ENCODE measurements at regions not wholly inside any gene's neighbourhood (a gene's known extent, or its start where the extent isn't known, plus 50 kb on each side); places are given as distances from the start of the nearest gene placed in this dataset.

- TF ChIP-seq ZBTB44 (tag by site-specific recombination; IDR thresholded peaks at IDR 0.05), result no peak
- TF ChIP-seq ZNF132 (tag by site-specific recombination; IDR thresholded peaks at IDR 0.05; ENCODE audit: borderline replicate concordance), result no peak
- TF ChIP-seq ZNF580 (tag by site-specific recombination; IDR thresholded peaks at IDR 0.05), result no peak
- no peak for TF ChIP-seq ZNF473 (tag by site-specific recombination; IDR thresholded peaks at IDR 0.05)
- TF ChIP-seq PBX3 (CRISPR knock-in tag; IDR thresholded peaks at IDR 0.05), result no peak
- TF ChIP-seq ZNF37A (tag by site-specific recombination; IDR thresholded peaks at IDR 0.05), result no peak
These were observed 180.0 kb upstream of the RGMB start (continued) for GRCh38 chr5:98593418-98593817.

GRCh38 chr5:98594098-98594497 is 179.4 kb upstream of the RGMB start:
- no peaks in the 10 kb centered on the region for H3K9me3 ChIP-seq (ENCODE audit: control insufficient read depth, insufficient read depth, low read depth, low read length)
- H3K36me3 ChIP-seq (ENCODE audit: control insufficient read depth in 2 of 2, insufficient read depth in 1 of 2, low read length in 2 of 2), result no peaks in the 10 kb centered on the region
- H3K4me1 ChIP-seq (ENCODE audit: control insufficient read depth, insufficient read depth, low read length), result no peaks in the 10 kb centered on the region
- POLR2A ChIA-PET, result no interaction called here
- H3K4me3 ChIP-seq (ENCODE audit: low read depth, low read length), result no peak overlapping the region
- CTCF ChIA-PET, result no interaction called here
- H3K27ac ChIP-seq (ENCODE audit: extremely low read depth, low read depth, low read length), result no peak overlapping the region
- TF ChIP-seq GFI1B (tag by site-specific recombination; IDR thresholded peaks at IDR 0.05) (no peak), KLF17 (tag by site-specific recombination; IDR thresholded peaks at IDR 0.05) (no peak), ZIC2 (tag by site-specific recombination; IDR thresholded peaks at IDR 0.05) (no peak), KLF1 (tag by site-specific recombination; IDR thresholded peaks at IDR 0.05) (no peak), ZNF777 (tag by site-specific recombination; IDR thresholded peaks at IDR 0.05; ENCODE audit: borderline replicate concordance) (no peak), ZNF791 (tag by site-specific recombination; IDR thresholded peaks at IDR 0.05) (no peak)

- Histone ChIP-seq H3K9me3 (ENCODE audit: control insufficient read depth, insufficient read depth, low read depth, low read length) (no peaks in the 10 kb centered on the region), H3K27ac (ENCODE audit: extremely low read depth, low read depth, low read length) (no peak overlapping the region), H3K4me3 (ENCODE audit: low read depth, low read length) (no peak overlapping the region), H3K36me3 (ENCODE audit: control insufficient read depth in 2 of 2, insufficient read depth in 1 of 2, low read length in 2 of 2) (no peaks in the 10 kb centered on the region), H3K4me1 (ENCODE audit: control insufficient read depth, insufficient read depth, low read length) (no peaks in the 10 kb centered on the region)
- CTCF ChIA-PET, result no interaction called here
- POLR2A ChIA-PET, result no interaction called here
- TF ChIP-seq ZNF221 (tag by site-specific recombination; IDR thresholded peaks at IDR 0.05; ENCODE audit: borderline replicate concordance), result no peak
- no peak for TF ChIP-seq ZNF169 (tag by site-specific recombination; IDR thresholded peaks at IDR 0.05)
- TF ChIP-seq ZNF549 (tag by site-specific recombination; IDR thresholded peaks at IDR 0.05), result no peak
- no peak for TF ChIP-seq ZNF488 (tag by site-specific recombination; IDR thresholded peaks at IDR 0.05)
- TF ChIP-seq ZNF140 (tag by site-specific recombination; IDR thresholded peaks at IDR 0.05), result no peak
- TF ChIP-seq ZIC2 (tag by site-specific recombination; IDR thresholded peaks at IDR 0.05), result no peak
- TF ChIP-seq ZNF843 (tag by site-specific recombination; IDR thresholded peaks at IDR 0.05), result no peak
- TF ChIP-seq ZNF830 (tag by site-specific recombination; IDR thresholded peaks at IDR 0.05; ENCODE audit: low read depth), result no peak
- TF ChIP-seq HOXC10 (CRISPR knock-in tag; IDR thresholded peaks at IDR 0.05), result no peak
- TF ChIP-seq ZNF112 (tag by site-specific recombination; IDR thresholded peaks at IDR 0.05), result no peak
- no peak for TF ChIP-seq ZNF707 (tag by site-specific recombination; IDR thresholded peaks at IDR 0.05)
- no peak for TF ChIP-seq ZNF530 (tag by site-specific recombination; IDR thresholded peaks at IDR 0.05; ENCODE audit: low read depth)
- TF ChIP-seq ZBTB11 (tag by site-specific recombination; conservative IDR thresholded peaks at IDR 0.05; ENCODE audit: low read depth), result no peak
- TF ChIP-seq BCL6B (tag by site-specific recombination; IDR thresholded peaks at IDR 0.05), result no peak
These were observed 174.4 kb upstream of the RGMB start for GRCh38 chr5:98599016-98599415.
